Cardiac muscle cell (in vitro differentiated cells and primary cell): ENCODE measurements at regions not wholly inside any gene's neighbourhood (a gene's known extent, or its start where the extent isn't known, plus 50 kb on each side); places are given as distances from the start of the nearest gene placed in this dataset.

ENCODE experiments used
- DNase-seq, 2 donors: peaks; one replicate each; pipeline versions ENCODE4 v3.0.0 to v3.0.0-alpha.2; 2010 to 2017; ENCODE audit warnings: low read depth in 1 of 2, low spot score in 1 of 2
- H3K27ac ChIP-seq: fragments of 200-600 bp; sonication (generic); 2 replicates; pipeline ENCODE4 v1.5.1; 2016
- H3K27me3 ChIP-seq: fragments of 200-600 bp; sonication (generic); 2 replicates; pipeline ENCODE4 v1.6.0; 2016; ENCODE audit warnings: control low read depth
- H3K36me3 ChIP-seq: fragments of 200-600 bp; sonication (generic); 2 replicates; pipeline ENCODE4 v1.5.1; 2016; ENCODE audit warnings: control low read depth
- H3K4me1 ChIP-seq: fragments of 200-600 bp; sonication (generic); 2 replicates; pipeline ENCODE4 v1.8.1; 2017; ENCODE audit warnings: low read depth, mild to moderate bottlenecking, mixed run types
- H3K4me3 ChIP-seq: fragments of 200-600 bp; sonication (generic); 2 replicates; pipeline ENCODE4 v1.5.1; 2016; ENCODE audit warnings: mild to moderate bottlenecking
- H3K9me3 ChIP-seq: fragments of 200-600 bp; sonication (generic); 2 replicates; pipeline ENCODE4 v1.5.1; 2017; ENCODE audit warnings: low read depth, mild to moderate bottlenecking, control low read depth
- TF ChIP-seq, protein P1 (sequence below): IDR thresholded peaks from 2 replicates; pipeline ENCODE4 v1.5.1; 2012; ENCODE audit warnings: low read depth, mild to moderate bottlenecking, low read length

DNA sequence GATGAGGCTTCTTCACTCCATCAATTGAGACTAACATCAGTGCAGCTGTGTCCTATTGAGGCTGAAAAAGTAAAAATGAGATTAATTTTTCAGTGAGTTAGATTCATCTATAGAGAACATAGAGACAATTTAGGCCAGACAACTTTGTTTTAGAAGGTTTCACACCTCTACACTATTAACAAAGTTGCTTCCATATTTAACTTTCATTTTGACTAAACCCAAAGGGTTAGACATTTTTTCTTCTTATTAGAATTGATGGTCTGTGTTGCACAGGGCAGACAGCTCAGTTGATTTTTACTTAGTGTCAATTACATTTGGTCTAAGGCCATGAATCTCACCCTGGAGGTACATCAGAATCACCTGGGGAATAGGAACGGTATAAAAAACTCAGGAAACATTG lies 130.2 kb upstream of the NXPH2 start:
- DNase-seq = no peak
- no peaks in the 10 kb centered on the region for H3K36me3 ChIP-seq
- no peaks in the 10 kb centered on the region for H3K27me3 ChIP-seq
- H3K9me3 ChIP-seq = no peaks in the 10 kb centered on the region
- no peak overlapping the region for H3K27ac ChIP-seq
- H3K4me3 ChIP-seq = no peak overlapping the region
- no peaks in the 10 kb centered on the region for H3K4me1 ChIP-seq
- TF ChIP-seq, protein P1, sequence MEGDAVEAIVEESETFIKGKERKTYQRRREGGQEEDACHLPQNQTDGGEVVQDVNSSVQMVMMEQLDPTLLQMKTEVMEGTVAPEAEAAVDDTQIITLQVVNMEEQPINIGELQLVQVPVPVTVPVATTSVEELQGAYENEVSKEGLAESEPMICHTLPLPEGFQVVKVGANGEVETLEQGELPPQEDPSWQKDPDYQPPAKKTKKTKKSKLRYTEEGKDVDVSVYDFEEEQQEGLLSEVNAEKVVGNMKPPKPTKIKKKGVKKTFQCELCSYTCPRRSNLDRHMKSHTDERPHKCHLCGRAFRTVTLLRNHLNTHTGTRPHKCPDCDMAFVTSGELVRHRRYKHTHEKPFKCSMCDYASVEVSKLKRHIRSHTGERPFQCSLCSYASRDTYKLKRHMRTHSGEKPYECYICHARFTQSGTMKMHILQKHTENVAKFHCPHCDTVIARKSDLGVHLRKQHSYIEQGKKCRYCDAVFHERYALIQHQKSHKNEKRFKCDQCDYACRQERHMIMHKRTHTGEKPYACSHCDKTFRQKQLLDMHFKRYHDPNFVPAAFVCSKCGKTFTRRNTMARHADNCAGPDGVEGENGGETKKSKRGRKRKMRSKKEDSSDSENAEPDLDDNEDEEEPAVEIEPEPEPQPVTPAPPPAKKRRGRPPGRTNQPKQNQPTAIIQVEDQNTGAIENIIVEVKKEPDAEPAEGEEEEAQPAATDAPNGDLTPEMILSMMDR = no peak

DNA sequence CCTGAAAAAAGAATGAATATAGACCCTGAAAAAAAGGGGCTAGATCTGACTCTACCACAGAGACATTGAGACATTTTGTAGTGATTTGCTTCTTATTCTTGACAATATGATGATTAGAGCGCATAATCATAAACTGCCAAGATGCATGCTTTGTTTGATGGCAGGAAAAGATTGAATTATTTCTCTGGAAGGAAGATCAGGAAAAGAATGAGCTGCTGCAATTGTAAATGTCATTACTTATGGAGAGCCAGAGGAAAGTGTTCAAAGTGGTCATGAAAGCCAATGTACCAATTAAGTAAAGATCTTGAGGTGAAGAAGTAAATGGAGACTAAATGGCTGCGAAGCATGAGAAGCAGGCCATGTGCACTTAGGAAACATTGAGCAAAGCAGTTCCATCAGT lies 126.4 kb upstream of the NXPH2 start:
- no peaks in the 10 kb centered on the region for H3K4me1 ChIP-seq
- no peaks in the 10 kb centered on the region for H3K27me3 ChIP-seq
- no peak overlapping the region for H3K4me3 ChIP-seq
- DNase-seq = no peak
- no peaks in the 10 kb centered on the region for H3K36me3 ChIP-seq
- no peak overlapping the region for H3K27ac ChIP-seq
- TF ChIP-seq, protein P1 = no peak
- no peaks in the 10 kb centered on the region for H3K9me3 ChIP-seq

DNA sequence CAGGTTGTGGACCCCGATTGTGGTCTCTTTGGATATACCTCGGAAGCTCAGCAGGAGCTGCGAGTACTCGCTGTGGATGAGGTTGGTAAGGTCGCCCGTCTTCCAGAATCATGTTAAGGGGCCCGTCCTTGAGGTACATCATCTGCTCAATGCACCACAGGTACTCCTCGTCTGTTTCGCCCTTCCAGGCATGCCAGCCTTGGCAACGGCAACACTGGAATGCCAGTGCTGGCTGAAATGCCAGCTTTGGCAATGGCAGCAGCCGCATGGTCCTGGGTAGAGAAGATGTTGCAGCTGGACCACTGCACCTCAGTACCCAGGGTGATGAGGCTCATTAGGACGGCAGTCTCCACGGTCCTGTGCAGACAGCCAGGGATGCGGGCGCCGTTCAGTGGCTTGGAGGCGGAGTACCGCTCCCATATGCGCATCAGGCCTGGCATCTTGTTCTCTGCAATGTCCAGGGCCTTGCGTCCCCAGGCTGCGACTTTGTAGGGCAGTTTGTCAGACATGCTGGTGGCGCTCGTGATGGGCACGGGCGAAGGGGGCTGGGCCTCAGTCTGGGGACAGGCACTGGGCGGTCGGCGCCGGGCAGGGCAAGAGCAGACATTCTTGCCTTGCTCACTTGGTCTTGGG lies 122.2 kb upstream of the NXPH2 start:
- no peaks in the 10 kb centered on the region for H3K4me1 ChIP-seq

DNA sequence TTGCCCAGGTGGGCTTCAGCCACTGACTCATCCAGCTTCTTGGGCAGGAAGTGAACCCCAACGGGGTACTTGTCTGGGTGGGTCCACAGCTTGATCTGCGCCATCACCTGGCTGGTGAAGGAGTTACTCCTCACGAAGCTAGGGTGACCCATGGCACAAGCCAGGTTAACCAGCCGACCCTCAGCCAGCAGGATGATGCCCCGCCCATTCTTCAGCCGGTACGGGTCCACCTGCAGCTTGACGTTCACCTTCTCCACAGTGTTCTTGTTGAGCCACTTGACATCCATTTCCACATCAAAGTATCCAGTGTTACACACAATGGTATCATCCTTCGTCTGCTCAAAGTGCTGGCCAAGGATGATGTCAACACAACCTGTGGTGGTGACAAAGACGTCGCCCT lies 121.3 kb upstream of the NXPH2 start:
- H3K4me3 ChIP-seq = no peak overlapping the region
- no peaks in the 10 kb centered on the region for H3K27me3 ChIP-seq
- H3K27ac ChIP-seq = no peak overlapping the region
- DNase-seq = no peak
- H3K9me3 ChIP-seq = no peaks in the 10 kb centered on the region
- TF ChIP-seq, protein P1 = no peak
- no peaks in the 10 kb centered on the region for H3K36me3 ChIP-seq
- no peaks in the 10 kb centered on the region for H3K4me1 ChIP-seq

More for the DNA sequence above, 122.2 kb upstream of the NXPH2 start:
- Histone ChIP-seq H3K27me3 (no peaks in the 10 kb centered on the region), H3K27ac (no peak overlapping the region), H3K9me3 (no peaks in the 10 kb centered on the region), H3K36me3 (no peaks in the 10 kb centered on the region), H3K4me3 (no peak overlapping the region)
- TF ChIP-seq, protein P1 = no peak
- DNase-seq = no peak

DNA sequence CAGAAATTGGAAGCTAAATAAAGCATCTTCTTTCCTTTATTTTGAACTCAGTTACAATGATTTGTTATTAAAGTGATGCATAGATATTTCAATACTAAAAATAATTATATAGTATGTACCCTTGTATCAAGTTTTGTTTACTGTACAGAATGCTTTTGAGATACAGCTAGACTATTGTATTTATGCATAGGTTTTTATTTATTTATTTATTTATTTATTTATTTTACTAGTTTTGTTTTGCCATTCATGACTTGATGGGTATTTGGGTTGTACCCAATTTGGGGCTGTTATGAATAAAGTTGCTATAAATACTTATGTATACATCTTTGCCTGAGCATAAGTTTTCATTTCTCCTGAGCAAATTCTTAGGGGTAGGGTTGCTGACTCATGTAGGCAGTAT lies 118.7 kb upstream of the NXPH2 start:
- TF ChIP-seq, protein P1 = no peak

DNA sequence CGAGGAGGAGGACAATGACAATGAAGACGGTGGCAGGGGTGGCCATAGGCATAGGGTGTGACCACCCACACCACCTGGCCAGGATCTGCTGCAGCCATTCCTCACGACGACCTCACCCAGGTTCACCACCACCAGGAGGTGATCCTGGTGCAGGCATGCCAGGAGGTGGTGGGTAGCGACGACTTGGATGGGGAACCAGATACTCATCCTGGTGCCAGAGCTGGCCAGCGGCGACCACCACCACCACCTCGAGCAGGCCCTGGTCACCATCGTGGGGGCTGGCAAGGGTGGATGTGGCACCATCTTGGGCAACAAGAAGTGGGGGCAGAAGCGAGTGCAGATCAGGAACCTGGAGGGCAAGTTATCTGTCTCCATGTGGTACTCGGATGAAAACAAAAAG lies 117.1 kb upstream of the NXPH2 start:
- no peak overlapping the region for H3K27ac ChIP-seq
- no peaks in the 10 kb centered on the region for H3K9me3 ChIP-seq
- H3K4me3 ChIP-seq = no peak overlapping the region
- H3K4me1 ChIP-seq = no peaks in the 10 kb centered on the region
- DNase-seq = no peak
- no peaks in the 10 kb centered on the region for H3K27me3 ChIP-seq
- TF ChIP-seq, protein P1 = no peak
- no peaks in the 10 kb centered on the region for H3K36me3 ChIP-seq

More for the DNA sequence above, 118.7 kb upstream of the NXPH2 start:
- Histone ChIP-seq H3K27me3 (no peaks in the 10 kb centered on the region), H3K4me1 (no peaks in the 10 kb centered on the region), H3K36me3 (no peaks in the 10 kb centered on the region), H3K4me3 (no peak overlapping the region), H3K27ac (no peak overlapping the region), H3K9me3 (no peaks in the 10 kb centered on the region)
- DNase-seq = no peak
